Epithelial cell of esophagus (primary cell): ENCODE measurements at regions not wholly inside any gene's neighbourhood (a gene's known extent, or its start where the extent isn't known, plus 50 kb on each side); places are given as distances from the start of the nearest gene placed in this dataset.
"Not testable (repeated sequence)": the region's sequence is repeated elsewhere in the genome, so short reads cannot be mapped to it uniquely, and the experiment has no call there.

Source experiments
- DNase-seq: peaks from one replicate; pipeline ENCODE4 v3.0.0; 2010; ENCODE audit warnings: low read depth
- H3K4me3 ChIP-seq: 2 replicates; pipeline ENCODE4 v1.5.1; 2011; ENCODE audit warnings: mild to moderate bottlenecking, low read length, control low read depth
- CTCF ChIP-seq: IDR thresholded peaks from 2 replicates; pipeline ENCODE4 v1.5.1; 2011; ENCODE audit warnings: low read depth, mild to moderate bottlenecking, low read length, control low read depth, inconsistent platforms; ENCODE audit not compliant: insufficient read depth; ENCODE audit errors: missing control alignments

DNA sequence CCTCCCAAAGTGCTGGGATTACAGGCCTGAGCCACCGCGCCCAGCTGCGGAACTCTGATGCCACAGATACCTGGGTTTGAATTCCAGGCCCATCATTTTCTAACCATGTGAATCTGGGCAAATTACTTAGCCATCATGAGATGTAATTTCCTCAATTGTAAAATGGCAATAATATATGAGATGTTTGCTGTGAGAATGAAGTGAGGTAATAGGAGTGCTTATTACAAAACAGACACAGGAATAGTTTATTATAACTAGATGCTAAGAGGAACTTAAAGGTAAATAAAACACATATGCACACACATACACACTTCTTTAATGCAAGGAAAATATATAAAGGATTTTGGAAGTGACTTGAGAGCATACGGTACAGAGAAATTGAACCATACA, 64.7 kb upstream of the TNIK start:
- DNase-seq = no peak
- no peak overlapping the region for H3K4me3 ChIP-seq
- TF ChIP-seq CTCF = no peak

DNA sequence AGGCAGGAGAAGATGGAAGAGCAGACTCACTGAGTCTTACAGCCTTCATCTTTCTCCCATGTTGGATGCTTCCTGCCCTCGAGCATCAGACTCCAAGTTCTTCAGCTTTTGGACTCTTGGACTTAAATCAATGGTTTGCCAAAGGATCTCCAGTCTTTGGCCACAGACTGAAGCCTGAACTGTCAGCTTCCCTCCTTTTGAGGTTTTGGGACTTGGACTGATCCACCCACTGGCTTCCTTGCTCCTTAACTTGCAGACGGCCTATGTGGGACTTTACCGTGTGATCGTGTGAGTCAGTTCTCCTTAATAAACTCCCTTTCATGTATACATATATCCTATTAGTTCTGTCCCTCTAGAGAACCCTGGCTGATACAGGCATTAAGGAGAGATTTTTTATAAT, 62.4 kb upstream of the TNIK start:
- no peak for TF ChIP-seq CTCF
- no peak overlapping the region for H3K4me3 ChIP-seq
- DNase-seq = no peak

DNA sequence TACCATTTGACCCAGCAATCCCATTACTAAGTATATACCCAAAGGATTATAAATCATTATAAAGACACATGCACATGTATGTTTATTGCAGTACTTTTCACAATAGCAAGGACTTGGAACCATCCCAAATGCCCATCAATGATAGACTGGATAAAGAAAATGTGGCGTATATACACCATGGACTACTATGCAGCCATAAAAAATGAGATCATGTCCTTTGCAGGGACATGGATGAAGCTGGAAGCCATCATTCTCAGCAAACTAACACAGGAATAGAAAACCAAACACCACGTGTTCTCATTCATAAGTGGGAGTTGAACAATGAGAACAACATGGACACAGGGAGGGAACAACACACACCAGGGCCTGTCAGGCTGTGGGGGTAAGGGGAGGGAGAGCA, 59.2 kb upstream of the TNIK start:
- not testable (repeated sequence) for DNase-seq, H3K4me3 ChIP-seq

DNA sequence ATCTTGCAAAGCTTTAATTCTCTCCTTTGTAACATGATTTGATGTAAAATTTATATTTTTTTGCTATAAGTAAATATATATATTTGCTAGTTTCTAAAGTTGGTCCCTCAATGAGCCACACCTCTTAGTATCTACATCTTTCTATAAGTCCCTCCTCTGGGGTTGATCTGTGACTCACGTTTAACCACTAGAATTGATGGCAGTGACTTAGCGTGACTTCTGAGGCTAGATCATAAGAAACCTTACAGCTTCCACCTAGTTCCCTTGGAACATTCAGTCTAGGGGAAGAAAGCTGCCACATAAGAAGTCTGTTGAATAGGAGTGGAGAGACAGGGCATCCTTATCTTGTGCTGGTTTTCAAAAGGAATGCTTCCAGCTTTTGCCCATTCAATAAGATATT, 56.6 kb upstream of the TNIK start:
- H3K4me3 ChIP-seq = no peak overlapping the region
- no peak for DNase-seq

GRCh38 chr3:171514466-171514865, 54.3 kb upstream of the TNIK start:
- TF ChIP-seq CTCF = no peak
- no peak for DNase-seq
- no peak overlapping the region for H3K4me3 ChIP-seq

More for the DNA sequence above, 56.6 kb upstream of the TNIK start:
- TF ChIP-seq CTCF = no peak

GRCh38 chr3:171511450-171511849, 51.2 kb upstream of the TNIK start:
- TF ChIP-seq CTCF = no peak
- no peak for DNase-seq
- H3K4me3 ChIP-seq = no peak overlapping the region
